SK-N-SH (cell line): ENCODE measurements at regions not wholly inside any gene's neighbourhood (a gene's known extent, or its start where the extent isn't known, plus 50 kb on each side); places are given as distances from the start of the nearest gene placed in this dataset.

Experiments used
- CTCF ChIP-seq: fragments of 200-600 bp; sonication (generic); IDR thresholded peaks from 2 replicates; pipeline ENCODE4 v1.6.1; 2017; ENCODE audit warnings: antibody characterized with exemption, mild to moderate bottlenecking, moderate library complexity
- FOSL2 ChIP-seq: IDR thresholded peaks from 2 replicates; pipeline ENCODE4 v1.4.0; 2012; ENCODE audit warnings: low read depth, mild to moderate bottlenecking, moderate library complexity, borderline replicate concordance
- POLR2AphosphoS5 ChIP-seq: IDR thresholded peaks from 2 replicates; pipeline ENCODE4 v1.6.1; 2012; ENCODE audit warnings: low read depth, low read length
- RXRA ChIP-seq: IDR thresholded peaks from 2 replicates; pipeline ENCODE4 v1.4.0; 2012; ENCODE audit warnings: low read depth, mild to moderate bottlenecking, borderline replicate concordance
- SIN3A ChIP-seq: IDR thresholded peaks from 2 replicates; pipeline ENCODE4 v1.6.1; 2012; ENCODE audit warnings: low read depth, mild to moderate bottlenecking, low read length, moderate library complexity, borderline replicate concordance
- TCF12 ChIP-seq: IDR thresholded peaks from 2 replicates; pipeline ENCODE4 v1.4.0; 2012

- TF ChIP-seq CTCF: no peak
- no peak for TF ChIP-seq POLR2AphosphoS5
- no peak for TF ChIP-seq TCF12
- TF ChIP-seq FOSL2: no peak
- no peak for TF ChIP-seq RXRA
- TF ChIP-seq SIN3A: no peak
Measured at GRCh38 chr6:145012039-145012662, 723.2 kb downstream of the EPM2A start.
